IgD-negative memory B cell (primary cell): ENCODE measurements at regions not wholly inside any gene's neighbourhood (a gene's known extent, or its start where the extent isn't known, plus 50 kb on each side); places are given as distances from the start of the nearest gene placed in this dataset.

Source experiments
- H3K27ac Mint-ChIP-seq, 3 donors: one replicate each; pipeline ENCODE4 v1.8.0; 2020 to 2022; ENCODE audit warnings: mild to moderate bottlenecking in 3 of 3, mixed read lengths in 3 of 3, moderate library complexity in 1 of 3
- H3K27me3 Mint-ChIP-seq: one replicate; pipeline ENCODE4 v1.8.0; 2021; ENCODE audit warnings: mixed read lengths
- H3K36me3 Mint-ChIP-seq: one replicate; pipeline ENCODE4 v1.8.0; 2020; ENCODE audit warnings: mild to moderate bottlenecking, mixed read lengths
- H3K4me1 Mint-ChIP-seq, 3 donors: one replicate each; pipeline ENCODE4 v1.8.0; 2020 to 2022; ENCODE audit warnings: mixed read lengths in 3 of 3, mild to moderate bottlenecking in 1 of 3
- H3K4me3 Mint-ChIP-seq, 4 donors: one replicate each; pipeline ENCODE4 v1.8.0; 2020 to 2022; ENCODE audit warnings: mild to moderate bottlenecking in 4 of 4, mixed read lengths in 4 of 4, moderate library complexity in 3 of 4
- H3K9me3 Mint-ChIP-seq, 3 donors: one replicate each; pipeline ENCODE4 v1.8.0; 2020 to 2021; ENCODE audit warnings: mixed read lengths in 3 of 3, mild to moderate bottlenecking in 1 of 3

DNA sequence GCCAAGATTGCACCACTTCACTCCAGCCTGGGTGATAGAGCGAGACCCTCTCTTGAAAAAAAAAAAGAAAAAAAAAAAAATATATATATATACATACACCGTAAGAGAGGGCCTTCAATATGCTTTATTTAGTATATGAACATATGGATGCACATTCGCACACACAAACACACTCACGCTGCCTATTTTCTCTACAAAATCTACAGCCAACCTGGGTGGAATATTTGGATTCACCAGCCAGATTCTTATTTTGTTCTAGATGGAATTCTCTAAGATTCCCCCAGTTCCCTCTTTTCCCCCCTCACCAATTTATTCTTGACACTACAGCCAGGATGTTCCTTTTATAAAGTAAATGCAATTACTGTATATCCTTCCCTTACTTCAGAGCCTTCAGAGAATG, 131.6 kb downstream of the TM2D1 start:
- H3K9me3 Mint-ChIP-seq = peaks cover 3 to 11% (median 3%) of the 10 kb centered on the region in 3 donors
- no peak overlapping the region for H3K27ac Mint-ChIP-seq
- H3K4me1 Mint-ChIP-seq = no peaks in the 10 kb centered on the region
- peaks cover 4% of the 10 kb centered on the region for H3K27me3 Mint-ChIP-seq
- no peak overlapping the region for H3K4me3 Mint-ChIP-seq
- peaks cover 2% of the 10 kb centered on the region for H3K36me3 Mint-ChIP-seq

DNA sequence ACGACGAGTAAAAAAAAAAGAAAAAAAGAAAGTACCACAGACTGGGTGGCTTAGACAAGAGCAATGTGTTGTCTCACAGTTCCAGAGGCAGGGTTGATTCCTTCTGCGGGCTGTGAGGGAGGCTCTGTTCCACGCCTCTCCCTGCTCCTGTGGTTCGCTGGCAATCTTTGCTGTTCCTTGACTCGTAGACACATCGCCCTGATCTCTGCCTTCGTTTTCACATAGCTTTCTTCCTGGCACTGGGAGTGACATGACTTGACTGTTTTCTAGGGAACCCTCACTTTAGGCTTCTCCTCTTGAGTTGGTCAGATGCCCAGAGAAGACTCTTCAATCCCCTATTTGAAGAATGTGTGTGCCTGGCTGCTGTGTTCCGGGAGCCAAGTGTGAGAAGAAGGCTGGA, 133.6 kb downstream of the TM2D1 start:
- peaks cover 10% of the 10 kb centered on the region for H3K27me3 Mint-ChIP-seq
- H3K4me1 Mint-ChIP-seq = no peaks in the 10 kb centered on the region
- H3K4me3 Mint-ChIP-seq = no peak overlapping the region
- H3K9me3 Mint-ChIP-seq = peaks cover 0 to 4% (median 1%) of the 10 kb centered on the region in 3 donors
- peaks cover 2% of the 10 kb centered on the region for H3K36me3 Mint-ChIP-seq
- no peak overlapping the region for H3K27ac Mint-ChIP-seq

- Mint-ChIP-seq H3K4me3 (no peak overlapping the region), H3K27me3 (peaks cover 10% of the 10 kb centered on the region), H3K9me3 (peaks cover 0 to 3% (median 0%) of the 10 kb centered on the region in 3 donors), H3K27ac (no peak overlapping the region), H3K4me1 (no peaks in the 10 kb centered on the region), H3K36me3 (peaks cover 2% of the 10 kb centered on the region)
Measured at GRCh38 chr1:61588736-61589672, 135.9 kb downstream of the TM2D1 start.

GRCh38 chr1:61585714-61586113, 139.2 kb downstream of the TM2D1 start:
- H3K4me1 Mint-ChIP-seq = no peaks in the 10 kb centered on the region
- no peaks in the 10 kb centered on the region for H3K9me3 Mint-ChIP-seq
- no peak overlapping the region for H3K4me3 Mint-ChIP-seq
- H3K36me3 Mint-ChIP-seq = no peaks in the 10 kb centered on the region
- H3K27ac Mint-ChIP-seq = no peak overlapping the region
- peaks cover 12% of the 10 kb centered on the region for H3K27me3 Mint-ChIP-seq

- Mint-ChIP-seq H3K9me3 (no peaks in the 10 kb centered on the region), H3K36me3 (no peaks in the 10 kb centered on the region), H3K4me1 (no peaks in the 10 kb centered on the region), H3K27me3 (peaks cover 21% of the 10 kb centered on the region), H3K27ac (no peak overlapping the region), H3K4me3 (no peak overlapping the region)
Measured at GRCh38 chr1:61583703-61584102, 141.2 kb downstream of the TM2D1 start.

DNA sequence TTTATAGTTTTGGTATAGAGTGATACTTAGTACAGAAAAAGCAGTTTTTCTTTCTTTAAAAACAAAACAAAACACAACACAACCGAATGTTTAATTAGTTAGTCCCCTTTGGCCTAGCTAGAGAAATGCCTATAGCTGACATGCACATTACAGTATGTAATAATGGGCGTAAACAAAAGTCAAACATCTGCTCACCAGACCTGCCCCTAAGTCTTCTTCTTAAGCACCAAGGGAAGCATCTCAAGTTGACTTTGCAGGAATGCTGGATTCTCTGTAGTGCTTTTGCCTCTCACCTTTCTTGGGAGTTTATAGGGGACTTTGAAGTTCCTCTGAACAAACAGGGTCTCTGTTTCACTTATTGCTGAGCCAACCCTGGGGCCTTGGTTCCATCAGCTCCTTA, 143.7 kb downstream of the TM2D1 start:
- Mint-ChIP-seq H3K27me3 (peaks cover 14% of the 10 kb centered on the region), H3K9me3 (peaks cover 0 to 2% (median 1%) of the 10 kb centered on the region in 3 donors), H3K36me3 (no peaks in the 10 kb centered on the region), H3K27ac (no peak overlapping the region), H3K4me3 (no peak overlapping the region), H3K4me1 (no peaks in the 10 kb centered on the region)

- H3K36me3 Mint-ChIP-seq = peaks cover 1% of the 10 kb centered on the region
- no peak overlapping the region for H3K4me3 Mint-ChIP-seq
- H3K9me3 Mint-ChIP-seq = peaks cover 0 to 2% (median 1%) of the 10 kb centered on the region in 3 donors
- peaks cover 10% of the 10 kb centered on the region for H3K27me3 Mint-ChIP-seq
- H3K4me1 Mint-ChIP-seq = no peaks in the 10 kb centered on the region
- H3K27ac Mint-ChIP-seq = no peak overlapping the region
Measured at GRCh38 chr1:61580417-61580816, 144.5 kb downstream of the TM2D1 start.

DNA sequence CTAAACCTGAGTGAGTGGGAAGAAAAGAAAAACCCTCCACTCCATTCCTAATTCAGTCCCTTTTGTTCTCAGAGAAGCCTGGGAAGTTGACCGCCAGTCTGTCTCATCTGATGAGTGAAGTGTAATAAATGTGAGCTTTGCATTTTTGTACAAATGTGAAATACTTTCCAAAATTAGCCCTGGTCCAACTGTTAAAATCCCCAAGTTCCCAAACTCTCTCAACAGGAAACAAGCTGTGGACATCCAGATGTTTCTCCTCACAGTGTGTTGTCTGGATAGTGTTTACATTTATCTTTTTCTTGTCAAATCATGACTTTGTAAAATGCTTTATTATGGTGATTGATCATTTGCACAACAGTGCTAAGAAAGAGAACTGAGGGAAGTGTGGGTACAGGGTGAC, 145.1 kb downstream of the TM2D1 start:
- no peaks in the 10 kb centered on the region for H3K4me1 Mint-ChIP-seq
- H3K4me3 Mint-ChIP-seq = no peak overlapping the region
- H3K27ac Mint-ChIP-seq = no peak overlapping the region
- peaks cover 1% of the 10 kb centered on the region for H3K36me3 Mint-ChIP-seq
- H3K27me3 Mint-ChIP-seq = peaks cover 10% of the 10 kb centered on the region
- H3K9me3 Mint-ChIP-seq = peaks cover 0 to 2% (median 1%) of the 10 kb centered on the region in 3 donors

- no peaks in the 10 kb centered on the region for H3K27me3 Mint-ChIP-seq
- H3K36me3 Mint-ChIP-seq = peaks cover 1% of the 10 kb centered on the region
- H3K27ac Mint-ChIP-seq = no peak overlapping the region
- H3K9me3 Mint-ChIP-seq = peaks cover 0 to 4% (median 1%) of the 10 kb centered on the region in 3 donors
- H3K4me1 Mint-ChIP-seq = no peaks in the 10 kb centered on the region
- H3K4me3 Mint-ChIP-seq = no peak overlapping the region
Measured at GRCh38 chr1:61572046-61572445, 152.9 kb downstream of the TM2D1 start.

DNA sequence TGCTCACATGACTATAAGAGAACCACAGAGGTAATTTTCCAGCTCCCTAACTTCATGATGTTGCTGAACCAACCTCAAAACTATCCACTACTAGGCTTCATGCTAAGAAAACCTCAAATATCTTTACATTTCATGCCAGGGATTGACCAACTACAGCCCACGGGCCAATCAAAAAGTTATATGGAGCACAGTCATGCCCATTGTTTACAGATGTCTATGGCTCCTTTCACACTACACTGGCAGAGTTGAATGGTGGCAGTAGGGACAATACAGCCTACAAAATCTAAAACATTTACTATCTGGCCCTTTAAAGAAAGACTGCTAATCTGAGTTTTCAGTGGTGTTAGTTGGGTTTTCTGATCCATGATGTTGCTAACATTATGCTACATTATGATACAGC, 154.8 kb downstream of the TM2D1 start:
- Mint-ChIP-seq H3K36me3 (no peaks in the 10 kb centered on the region), H3K27me3 (no peaks in the 10 kb centered on the region), H3K4me1 (no peaks in the 10 kb centered on the region), H3K9me3 (peaks cover 0 to 5% (median 1%) of the 10 kb centered on the region in 3 donors), H3K27ac (peak overlapping the region in 1 of 3 donors; percentile 22), H3K4me3 (no peak overlapping the region)

DNA sequence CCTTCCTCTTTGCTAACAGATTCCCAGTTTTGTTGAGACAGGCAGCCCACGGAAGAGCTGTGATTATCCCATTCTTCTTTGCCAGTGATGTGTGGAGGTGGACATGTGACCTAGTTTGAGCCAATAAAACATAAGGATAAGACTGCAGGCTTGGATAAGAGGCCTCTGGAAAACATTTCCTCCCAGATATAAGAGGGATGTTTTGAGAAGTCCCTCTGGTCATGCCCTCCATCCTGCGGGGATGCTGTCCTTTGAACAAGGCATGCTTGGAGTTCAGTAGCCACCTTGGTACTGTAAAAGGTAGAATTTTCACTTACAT, 155.7 kb downstream of the TM2D1 start:
- H3K27ac Mint-ChIP-seq = no peak overlapping the region
- H3K4me1 Mint-ChIP-seq = no peaks in the 10 kb centered on the region
- no peaks in the 10 kb centered on the region for H3K27me3 Mint-ChIP-seq
- peaks cover 0 to 11% (median 6%) of the 10 kb centered on the region in 3 donors for H3K9me3 Mint-ChIP-seq
- no peak overlapping the region for H3K4me3 Mint-ChIP-seq
- H3K36me3 Mint-ChIP-seq = no peaks in the 10 kb centered on the region

GRCh38 chr1:61568460-61569302, 156.3 kb downstream of the TM2D1 start:
- no peaks in the 10 kb centered on the region for H3K4me1 Mint-ChIP-seq
- peaks cover 0 to 11% (median 4%) of the 10 kb centered on the region in 3 donors for H3K9me3 Mint-ChIP-seq
- H3K27ac Mint-ChIP-seq = no peak overlapping the region
- H3K27me3 Mint-ChIP-seq = no peaks in the 10 kb centered on the region
- no peaks in the 10 kb centered on the region for H3K36me3 Mint-ChIP-seq
- H3K4me3 Mint-ChIP-seq = no peak overlapping the region

DNA sequence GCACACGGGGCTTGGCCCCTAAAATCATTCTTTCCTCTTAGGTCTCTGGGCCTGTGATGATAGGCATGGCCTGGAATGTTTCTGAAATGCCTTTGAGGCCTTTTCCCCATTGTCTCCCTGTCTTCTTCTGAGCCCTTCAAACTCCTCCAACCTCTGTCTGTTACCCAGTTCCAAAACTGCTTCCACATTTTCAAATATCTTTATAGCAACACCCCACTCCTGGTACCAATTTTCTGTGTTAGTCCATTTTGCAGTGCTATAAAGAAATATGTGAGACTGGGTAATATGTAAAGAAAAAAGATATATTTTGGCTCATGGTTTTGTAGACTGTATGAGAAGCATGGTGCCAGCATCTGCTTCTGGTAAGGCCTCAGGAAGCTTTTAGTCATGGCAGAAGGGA, 158.8 kb downstream of the TM2D1 start:
- H3K27ac Mint-ChIP-seq = no peak overlapping the region
- H3K4me1 Mint-ChIP-seq = no peaks in the 10 kb centered on the region
- H3K4me3 Mint-ChIP-seq = no peak overlapping the region
- no peaks in the 10 kb centered on the region for H3K36me3 Mint-ChIP-seq
- H3K9me3 Mint-ChIP-seq = peaks cover 0 to 11% (median 4%) of the 10 kb centered on the region in 3 donors
- no peaks in the 10 kb centered on the region for H3K27me3 Mint-ChIP-seq

- H3K4me1 Mint-ChIP-seq = no peaks in the 10 kb centered on the region
- no peak overlapping the region for H3K27ac Mint-ChIP-seq
- no peaks in the 10 kb centered on the region for H3K36me3 Mint-ChIP-seq
- H3K4me3 Mint-ChIP-seq = no peak overlapping the region
- H3K9me3 Mint-ChIP-seq = peaks cover 2 to 9% (median 6%) of the 10 kb centered on the region in 3 donors
- peaks cover 3% of the 10 kb centered on the region for H3K27me3 Mint-ChIP-seq
Measured at GRCh38 chr1:61563611-61564010, 161.3 kb downstream of the TM2D1 start.

DNA sequence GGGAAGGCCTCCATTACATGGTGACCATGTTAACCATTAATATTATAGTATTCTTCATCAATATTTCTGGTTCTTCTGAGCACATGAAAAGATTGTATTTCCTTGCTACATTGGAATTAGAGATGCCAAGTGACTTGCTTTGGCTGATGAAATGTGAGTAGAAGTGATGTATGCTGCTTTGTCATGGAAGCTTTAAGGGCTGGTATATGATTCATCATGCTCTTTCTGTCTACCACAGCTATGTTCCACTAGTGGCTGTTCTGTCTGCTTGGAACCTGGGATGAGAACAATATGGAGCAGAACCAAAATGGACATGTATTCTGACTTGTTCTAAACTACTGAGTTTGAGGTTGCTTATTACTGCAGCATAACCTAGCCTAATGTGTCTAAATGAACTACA, 163.3 kb downstream of the TM2D1 start:
- no peak overlapping the region for H3K27ac Mint-ChIP-seq
- H3K4me1 Mint-ChIP-seq = no peaks in the 10 kb centered on the region
- peaks cover 3% of the 10 kb centered on the region for H3K27me3 Mint-ChIP-seq
- H3K9me3 Mint-ChIP-seq = peaks cover 2 to 7% (median 6%) of the 10 kb centered on the region in 3 donors
- no peak overlapping the region for H3K4me3 Mint-ChIP-seq
- no peaks in the 10 kb centered on the region for H3K36me3 Mint-ChIP-seq
